Breast epithelium (tissue), 4 donors: ENCODE measurements at regions not wholly inside any gene's neighbourhood (a gene's known extent, or its start where the extent isn't known, plus 50 kb on each side); places are given as distances from the start of the nearest gene placed in this dataset.

ENCODE experiments used
- DNase-seq, 2 donors: peaks; one replicate each; pipeline ENCODE4 v3.0.0-alpha.2; 2019; ENCODE audit warnings: low spot score in 2 of 2
- H3K27ac ChIP-seq, 2 donors: fragments of 200-600 bp; sonication (generic) in 1 of 2; one replicate each; pipeline ENCODE4 v1.5.1; 2016 to 2019; ENCODE audit warnings: mild to moderate bottlenecking in 1 of 2
- H3K27me3 ChIP-seq, 2 donors: fragments of 200-600 bp; sonication (generic) in 1 of 2; one replicate each; pipeline versions ENCODE4 v1.5.1 to v1.6.0; 2017 to 2019; ENCODE audit warnings: control low read depth in 1 of 2, mild to moderate bottlenecking in 1 of 2
- H3K36me3 ChIP-seq: fragments of 200-600 bp; one replicate; pipeline ENCODE4 v1.5.1; 2019
- H3K4me1 ChIP-seq, 2 donors: fragments of 200-600 bp; sonication (generic); one replicate each; pipeline ENCODE4 v1.5.1; 2016 to 2019; ENCODE audit warnings: control low read depth in 1 of 2
- H3K4me3 ChIP-seq, 3 donors: fragments of 200-600 bp; sonication (generic); 1 replicate in 2 of 3; 2 replicates in 1 of 3; pipeline ENCODE4 v1.5.1; 2016 to 2019; ENCODE audit warnings: mild to moderate bottlenecking in 3 of 3, moderate library complexity in 2 of 3
- H3K9me3 ChIP-seq, 2 donors: fragments of 200-600 bp; sonication (generic) in 1 of 2; one replicate each; pipeline ENCODE4 v1.5.1; 2016 to 2019; ENCODE audit warnings: control low read depth in 1 of 2
- CTCF ChIP-seq, 3 donors: fragments of 450-650 bp; IDR thresholded peaks; one replicate each; pipeline ENCODE4 v1.5.1; 2016 to 2017; ENCODE audit warnings: antibody characterized with exemption in 3 of 3, mild to moderate bottlenecking in 3 of 3, moderate library complexity in 3 of 3
- POLR2A ChIP-seq: fragments of 450-650 bp; IDR thresholded peaks from one replicate; pipeline ENCODE4 v1.6.1; 2016; ENCODE audit warnings: antibody characterized with exemption, mild to moderate bottlenecking, moderate library complexity
- POLR2AphosphoS5 ChIP-seq, 3 donors: sonication (generic); formaldehyde crosslinking; IDR thresholded peaks; one replicate each; pipeline ENCODE4 v1.6.1; 2017; ENCODE audit warnings: antibody characterized with exemption in 3 of 3
- intact Hi-C: fragments of 100-400 bp; cut with DNase I; formaldehyde crosslinking; loops from one replicate; pipeline ENCODE4 v1.15.1; 2023; ENCODE audit warnings: low total_unique reads

GRCh38 chr15:66940368-66940767 lies 125.0 kb upstream of the SMAD3 start:
- Histone ChIP-seq H3K36me3 (no peaks in the 10 kb centered on the region), H3K9me3 (no peaks in the 10 kb centered on the region), H3K4me1 (no peaks in the 10 kb centered on the region), H3K27me3 (no peaks in the 10 kb centered on the region), H3K27ac (no peak overlapping the region), H3K4me3 (no peak overlapping the region)
- intact Hi-C loops, result loop anchor here (10.0 kb wide), 1 partner anchor 364 kb away; no protein-coding TSS in a partner anchor
- DNase-seq, result no peak
- no peak for TF ChIP-seq POLR2AphosphoS5 (IDR thresholded peaks at IDR 0.05)
- TF ChIP-seq CTCF (IDR thresholded peaks at IDR 0.05), result no peak
- no peak for TF ChIP-seq POLR2A

GRCh38 chr15:66941108-66941711 lies 124.2 kb upstream of the SMAD3 start:
- TF ChIP-seq CTCF (IDR thresholded peaks at IDR 0.05) (no peak), POLR2A (no peak), POLR2AphosphoS5 (IDR thresholded peaks at IDR 0.05) (no peak)
- no peak for DNase-seq
- intact Hi-C loops, result loop anchor here (10.0 kb wide), 1 partner anchor 364 kb away; no protein-coding TSS in a partner anchor
- Histone ChIP-seq H3K4me3 (peak overlapping the region in 2 of 3 donors; percentile 13 to 22), H3K9me3 (no peaks in the 10 kb centered on the region), H3K36me3 (no peaks in the 10 kb centered on the region), H3K27ac (no peak overlapping the region), H3K4me1 (no peaks in the 10 kb centered on the region), H3K27me3 (no peaks in the 10 kb centered on the region)

GRCh38 chr15:66941791-66942190 lies 123.6 kb upstream of the SMAD3 start:
- no peak for DNase-seq
- Histone ChIP-seq H3K4me1 (no peaks in the 10 kb centered on the region), H3K9me3 (no peaks in the 10 kb centered on the region), H3K36me3 (no peaks in the 10 kb centered on the region), H3K27ac (no peak overlapping the region), H3K27me3 (no peaks in the 10 kb centered on the region), H3K4me3 (no peak overlapping the region)
- TF ChIP-seq CTCF (IDR thresholded peaks at IDR 0.05) (no peak), POLR2AphosphoS5 (IDR thresholded peaks at IDR 0.05) (no peak), POLR2A (no peak)
- intact Hi-C loops, result loop anchor here (10.0 kb wide), 1 partner anchor 363 kb away; no protein-coding TSS in a partner anchor

GRCh38 chr15:66942649-66943390 lies 122.6 kb upstream of the SMAD3 start:
- no peaks in the 10 kb centered on the region for H3K27me3 ChIP-seq
- intact Hi-C loops, result loop anchor here (10.0 kb wide), 1 partner anchor 362 kb away; no protein-coding TSS in a partner anchor
- no peak overlapping the region for H3K4me3 ChIP-seq
- no peak for TF ChIP-seq CTCF (IDR thresholded peaks at IDR 0.05)
- TF ChIP-seq POLR2A, result no peak
- no peak for TF ChIP-seq POLR2AphosphoS5 (IDR thresholded peaks at IDR 0.05)
- H3K36me3 ChIP-seq, result no peaks in the 10 kb centered on the region
- H3K9me3 ChIP-seq, result no peaks in the 10 kb centered on the region
- DNase-seq, result no peak
- H3K27ac ChIP-seq, result no peak overlapping the region
- H3K4me1 ChIP-seq, result no peaks in the 10 kb centered on the region

- Histone ChIP-seq H3K4me1 (no peaks in the 10 kb centered on the region), H3K27ac (no peak overlapping the region), H3K36me3 (no peaks in the 10 kb centered on the region), H3K27me3 (no peaks in the 10 kb centered on the region), H3K9me3 (no peaks in the 10 kb centered on the region), H3K4me3 (no peak overlapping the region)
- intact Hi-C loops, result loop anchor here (10.0 kb wide), 1 partner anchor 361 kb away; no protein-coding TSS in a partner anchor
- DNase-seq, result no peak
- no peak for TF ChIP-seq POLR2AphosphoS5 (IDR thresholded peaks at IDR 0.05)
- no peak for TF ChIP-seq POLR2A
- TF ChIP-seq CTCF (IDR thresholded peaks at IDR 0.05), result no peak
These were observed 121.8 kb upstream of the SMAD3 start for GRCh38 chr15:66943456-66944095.
